ENCODE measurements at regions not wholly inside any gene's neighbourhood (a gene's known extent, or its start where the extent isn't known, plus 50 kb on each side); places are given as distances from the start of the nearest gene placed in this dataset.

DNA sequence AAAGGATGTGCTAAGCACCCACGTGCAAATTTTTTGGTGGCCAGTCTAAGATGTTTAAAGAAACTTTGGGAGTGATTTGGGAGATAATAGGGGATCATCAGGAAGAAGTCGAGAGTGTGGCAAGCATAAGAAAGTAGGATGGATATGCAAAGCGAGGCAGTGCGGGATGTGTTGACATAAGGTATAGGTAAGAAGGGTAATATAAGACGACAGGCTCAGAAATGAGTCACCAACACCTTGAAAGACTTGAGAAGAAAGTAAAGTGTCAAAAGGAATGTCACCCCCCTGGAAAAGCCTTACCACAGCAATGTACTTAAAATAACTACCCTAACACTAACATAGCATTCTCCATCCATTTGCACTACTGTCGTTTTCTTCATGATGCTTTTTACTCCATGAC lies 69.8 kb upstream of the BMP2K start:
- TF ChIP-seq SIN3A (IDR thresholded peaks at IDR 0.05; ENCODE audit: borderline replicate concordance, low read depth, low read length) (no peak), SYNCRIP (IDR thresholded peaks at IDR 0.05; ENCODE audit: insufficient read depth, low read depth, low read length) (no peak), POLR2A (IDR thresholded peaks at IDR 0.05; ENCODE audit: insufficient read depth in 1 of 2, low read depth in 2 of 2, low read length in 2 of 2) (no peak), HNRNPL (IDR thresholded peaks at IDR 0.05; ENCODE audit: low read depth, low read length) (no peak), MTA3 (CRISPR knock-in tag; IDR thresholded peaks at IDR 0.05) (no peak), SMAD1 (CRISPR knock-in tag; IDR thresholded peaks at IDR 0.05; ENCODE audit: borderline replicate concordance, low read depth) (no peak), TCF7L2 (IDR thresholded peaks at IDR 0.05; ENCODE audit: low read depth, low read length) (no peak)

Data from HepG2 (cell line).